GM21390 (cell line): ENCODE measurements at regions not wholly inside any gene's neighbourhood (a gene's known extent, or its start where the extent isn't known, plus 50 kb on each side); places are given as distances from the start of the nearest gene placed in this dataset.

ENCODE experiments used
- ATAC-seq: cut with Tn5 transposase; IDR thresholded peaks from one replicate; pipeline ENCODE4 v1.9.1; 2021; ENCODE audit not compliant: unreplicated experiment

- no peak for ATAC-seq
Observed at GRCh38 chr6:14031516-14031915, 86.1 kb upstream of the CD83 start.

- ATAC-seq: no peak
Observed at GRCh38 chr6:14035071-14035847, 82.3 kb upstream of the CD83 start.

- ATAC-seq: no peak
Observed at GRCh38 chr6:14035874-14036273, 81.7 kb upstream of the CD83 start.

- no peak for ATAC-seq
Observed at GRCh38 chr6:14036911-14037310, 80.7 kb upstream of the CD83 start.

GRCh38 chr6:14037402-14038277 is 79.9 kb upstream of the CD83 start:
- no peak for ATAC-seq

GRCh38 chr6:14038467-14039437 is 78.8 kb upstream of the CD83 start:
- no peak for ATAC-seq

GRCh38 chr6:14040042-14040441 is 77.5 kb upstream of the CD83 start:
- no peak for ATAC-seq

GRCh38 chr6:14046476-14047068 is 71.0 kb upstream of the CD83 start:
- ATAC-seq: no peak

- no peak for ATAC-seq
Observed at GRCh38 chr6:14047151-14047740, 70.3 kb upstream of the CD83 start.

- ATAC-seq: no peak
Observed at GRCh38 chr6:14048837-14049236, 68.7 kb upstream of the CD83 start.

GRCh38 chr6:14051355-14051754 is 66.2 kb upstream of the CD83 start:
- ATAC-seq: no peak

GRCh38 chr6:14053811-14054210 is 63.8 kb upstream of the CD83 start:
- no peak for ATAC-seq

GRCh38 chr6:14055541-14055940 is 62.0 kb upstream of the CD83 start:
- ATAC-seq: no peak

- ATAC-seq: no peak
Observed at GRCh38 chr6:14058029-14058695, 59.4 kb upstream of the CD83 start.

- no peak for ATAC-seq
Observed at GRCh38 chr6:14058735-14059134, 58.8 kb upstream of the CD83 start.

- no peak for ATAC-seq
Observed at GRCh38 chr6:14059791-14060436, 57.7 kb upstream of the CD83 start.

- no peak for ATAC-seq
Observed at GRCh38 chr6:14060971-14061370, 56.6 kb upstream of the CD83 start.

GRCh38 chr6:14061643-14062042 is 55.9 kb upstream of the CD83 start:
- no peak for ATAC-seq

GRCh38 chr6:14062345-14063029 is 55.1 kb upstream of the CD83 start:
- no peak for ATAC-seq
